Epithelial cell of esophagus (primary cell): ENCODE measurements at regions not wholly inside any gene's neighbourhood (a gene's known extent, or its start where the extent isn't known, plus 50 kb on each side); places are given as distances from the start of the nearest gene placed in this dataset.

Source experiments
- DNase-seq: peaks from one replicate; pipeline ENCODE4 v3.0.0; 2010; ENCODE audit warnings: low read depth
- H3K4me3 ChIP-seq: 2 replicates; pipeline ENCODE4 v1.5.1; 2011; ENCODE audit warnings: mild to moderate bottlenecking, low read length, control low read depth
- TF ChIP-seq, protein P1 (sequence below): IDR thresholded peaks from 2 replicates; pipeline ENCODE4 v1.5.1; 2011; ENCODE audit warnings: low read depth, mild to moderate bottlenecking, low read length, control low read depth, inconsistent platforms; ENCODE audit not compliant: insufficient read depth; ENCODE audit errors: missing control alignments

DNA sequence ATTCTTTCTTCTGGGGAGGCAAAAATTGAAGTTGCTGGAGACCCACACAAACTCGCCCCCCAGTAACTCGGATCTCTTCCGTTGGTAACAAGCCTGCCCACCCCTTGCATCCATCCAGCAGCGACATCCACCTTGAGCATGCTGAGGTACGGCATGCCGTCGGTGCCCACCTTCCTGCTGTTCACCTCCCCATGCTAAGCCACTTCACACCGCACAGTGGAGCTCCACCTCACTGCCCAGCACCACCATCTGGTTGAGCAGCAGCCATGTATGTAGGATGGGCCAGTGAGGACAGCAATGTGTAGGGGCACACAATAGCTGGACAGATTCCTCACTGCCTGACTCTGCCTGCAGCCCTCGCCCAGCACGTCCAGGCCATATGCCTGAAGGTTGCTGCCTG lies 138.1 kb upstream of the ZNF92 start:
- H3K4me3 ChIP-seq = no peak overlapping the region
- DNase-seq = no peak
- TF ChIP-seq, protein P1, sequence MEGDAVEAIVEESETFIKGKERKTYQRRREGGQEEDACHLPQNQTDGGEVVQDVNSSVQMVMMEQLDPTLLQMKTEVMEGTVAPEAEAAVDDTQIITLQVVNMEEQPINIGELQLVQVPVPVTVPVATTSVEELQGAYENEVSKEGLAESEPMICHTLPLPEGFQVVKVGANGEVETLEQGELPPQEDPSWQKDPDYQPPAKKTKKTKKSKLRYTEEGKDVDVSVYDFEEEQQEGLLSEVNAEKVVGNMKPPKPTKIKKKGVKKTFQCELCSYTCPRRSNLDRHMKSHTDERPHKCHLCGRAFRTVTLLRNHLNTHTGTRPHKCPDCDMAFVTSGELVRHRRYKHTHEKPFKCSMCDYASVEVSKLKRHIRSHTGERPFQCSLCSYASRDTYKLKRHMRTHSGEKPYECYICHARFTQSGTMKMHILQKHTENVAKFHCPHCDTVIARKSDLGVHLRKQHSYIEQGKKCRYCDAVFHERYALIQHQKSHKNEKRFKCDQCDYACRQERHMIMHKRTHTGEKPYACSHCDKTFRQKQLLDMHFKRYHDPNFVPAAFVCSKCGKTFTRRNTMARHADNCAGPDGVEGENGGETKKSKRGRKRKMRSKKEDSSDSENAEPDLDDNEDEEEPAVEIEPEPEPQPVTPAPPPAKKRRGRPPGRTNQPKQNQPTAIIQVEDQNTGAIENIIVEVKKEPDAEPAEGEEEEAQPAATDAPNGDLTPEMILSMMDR = no peak

DNA sequence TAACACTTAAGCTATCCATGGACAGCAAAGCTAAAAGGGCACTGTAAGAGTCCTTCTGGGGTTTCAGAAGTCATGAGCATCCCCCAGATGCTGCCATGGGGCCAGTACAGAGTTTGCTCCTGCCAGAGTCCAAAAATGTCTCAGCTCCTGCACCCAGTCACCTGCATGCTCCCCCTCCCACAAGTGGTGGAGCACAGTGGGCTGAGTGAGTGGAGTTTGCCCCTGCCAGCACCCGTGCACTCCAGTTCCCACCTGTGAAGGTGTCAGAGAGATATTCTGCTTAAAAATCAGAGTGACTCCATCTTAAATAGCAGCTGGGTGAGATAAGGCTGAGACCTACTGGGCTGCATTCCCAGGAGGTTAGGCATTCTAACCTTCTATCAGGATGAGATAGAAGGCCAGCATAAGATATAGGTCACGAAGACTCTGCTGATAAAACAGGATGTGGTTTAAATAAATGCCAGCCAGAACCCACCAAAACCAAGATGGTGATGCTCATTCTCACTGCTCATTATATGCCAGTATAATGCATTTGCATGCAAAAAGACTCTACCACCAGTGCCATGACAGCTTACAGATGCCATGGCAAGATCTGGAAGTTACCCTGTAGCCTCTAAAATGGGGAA lies 140.1 kb upstream of the ZNF92 start:
- TF ChIP-seq, protein P1 = no peak
- no peak for DNase-seq
- H3K4me3 ChIP-seq = no peak overlapping the region

DNA sequence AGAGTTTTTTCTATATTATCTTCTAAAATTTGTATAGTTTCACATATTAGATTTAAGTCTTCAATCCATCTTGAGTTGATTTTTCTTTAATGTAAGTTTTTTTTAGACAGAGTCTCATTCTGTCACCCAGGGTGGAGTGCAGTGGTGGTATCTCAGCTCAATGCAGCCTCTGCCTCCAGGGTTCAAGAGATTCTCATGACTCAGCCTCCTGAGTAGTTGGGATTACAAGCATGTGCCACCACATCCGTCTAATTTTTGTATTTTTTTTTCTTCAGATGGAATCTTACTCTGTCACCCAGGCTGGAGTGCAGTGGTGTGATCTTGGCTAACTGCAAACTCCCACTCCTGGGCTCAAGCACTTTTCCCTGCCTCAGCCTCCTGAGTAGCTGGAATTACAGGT lies 143.4 kb upstream of the ZNF92 start:
- no peak overlapping the region for H3K4me3 ChIP-seq
- no peak for DNase-seq
- TF ChIP-seq, protein P1 = no peak

DNA sequence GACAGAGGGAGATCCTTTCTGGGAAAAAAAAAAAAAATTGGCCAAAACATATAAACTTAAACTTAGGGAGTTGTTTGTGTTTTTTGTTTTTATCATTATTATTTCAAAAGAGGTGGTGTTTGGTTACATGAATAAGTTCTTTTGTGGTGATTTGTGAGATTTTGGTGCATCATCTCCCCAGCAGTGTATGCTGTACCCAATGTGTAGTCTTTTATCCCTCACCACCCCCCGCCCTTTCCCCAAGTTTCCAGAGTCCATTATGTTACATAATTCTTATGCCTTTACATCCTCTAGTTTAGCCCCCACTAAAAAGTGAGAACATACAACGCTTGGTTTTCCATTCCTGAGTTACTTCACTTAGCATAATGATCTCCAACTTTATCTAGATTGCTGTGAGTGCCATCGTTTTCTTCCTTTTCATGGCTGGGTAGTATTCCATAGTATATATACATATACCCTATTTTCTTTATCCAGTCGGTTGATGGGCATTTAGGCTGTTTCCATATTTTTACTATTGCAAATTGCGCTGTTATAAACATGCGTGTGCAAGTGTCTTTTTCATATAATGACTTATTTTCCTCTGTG lies 148.1 kb upstream of the ZNF92 start:
- TF ChIP-seq, protein P1 = no peak
- no peak for DNase-seq
- no peak overlapping the region for H3K4me3 ChIP-seq

DNA sequence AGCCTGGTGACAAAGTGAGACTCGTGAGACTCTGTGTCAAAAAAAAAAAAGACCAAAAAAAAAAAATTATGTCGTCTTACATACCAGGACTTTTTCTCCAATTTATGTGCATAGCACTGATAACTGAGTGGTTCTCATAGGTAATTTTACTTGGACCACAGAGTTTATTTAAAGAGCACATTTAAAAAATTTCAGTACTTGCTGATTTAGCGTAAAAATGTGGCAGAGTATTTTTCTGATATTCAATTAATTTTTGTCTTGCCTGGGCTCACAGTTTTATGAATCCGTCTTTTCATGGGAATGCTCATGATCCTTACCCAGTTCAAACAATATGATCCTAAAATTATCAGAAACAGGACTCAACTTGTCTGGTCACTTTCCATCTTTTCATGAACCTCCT lies 151.0 kb upstream of the ZNF92 start:
- H3K4me3 ChIP-seq = no peak overlapping the region
- TF ChIP-seq, protein P1 = no peak
- DNase-seq = no peak

DNA sequence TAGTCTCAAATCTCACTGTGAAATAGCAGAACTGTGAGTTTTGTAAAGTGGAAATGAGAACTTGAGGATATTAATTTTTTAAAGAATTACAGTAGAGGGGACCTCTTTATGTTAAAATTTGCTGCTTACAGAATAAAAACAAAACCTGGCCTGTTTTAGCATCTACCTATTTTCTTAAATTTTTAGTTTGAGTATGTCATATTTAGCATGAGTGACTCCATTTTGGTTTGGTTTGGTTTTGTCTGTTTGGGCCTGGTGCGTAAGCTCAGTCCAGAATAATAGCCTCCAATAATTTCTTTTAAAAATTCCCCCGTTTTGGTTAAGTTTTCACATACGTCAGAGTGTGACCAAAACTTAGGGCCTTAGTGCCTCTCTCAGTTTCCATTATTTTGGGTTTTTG lies 152.0 kb upstream of the ZNF92 start:
- H3K4me3 ChIP-seq = no peak overlapping the region
- no peak for DNase-seq
- TF ChIP-seq, protein P1 = no peak

DNA sequence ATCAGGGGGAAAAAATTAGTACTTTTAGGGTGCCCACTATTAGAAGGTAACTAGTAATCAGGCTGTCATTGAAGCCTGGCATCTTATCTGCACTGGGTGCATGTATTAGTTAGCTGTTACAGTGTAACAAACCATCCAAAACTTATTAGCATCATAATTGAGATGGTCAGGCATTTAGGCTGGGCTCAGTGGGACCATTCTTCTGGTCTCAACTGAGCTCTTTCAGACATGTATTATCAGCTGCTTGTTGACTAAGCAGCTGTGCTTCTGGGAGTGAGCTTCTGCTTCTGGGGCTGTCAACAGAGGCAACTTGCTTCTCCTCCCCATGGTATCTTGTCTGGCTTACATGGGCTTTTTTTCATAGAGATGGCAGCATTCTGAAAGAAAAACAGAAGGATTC lies 154.0 kb upstream of the ZNF92 start:
- no peak overlapping the region for H3K4me3 ChIP-seq
- no peak for DNase-seq
- TF ChIP-seq, protein P1 = no peak
